Mesendoderm (in vitro differentiated cells): ENCODE measurements at regions not wholly inside any gene's neighbourhood (a gene's known extent, or its start where the extent isn't known, plus 50 kb on each side); places are given as distances from the start of the nearest gene placed in this dataset.

Source experiments
- DNase-seq: peaks from one replicate; pipeline ENCODE4 v3.0.0; 2013
- H2AK5ac ChIP-seq: 2 replicates; pipeline ENCODE4 v1.6.1; 2013; ENCODE audit warnings: low read length, inconsistent platforms
- H2BK120ac ChIP-seq: 2 replicates; pipeline ENCODE4 v1.6.1; 2013; ENCODE audit warnings: low read depth, mild to moderate bottlenecking, low read length, moderate library complexity, mixed read lengths
- H2BK15ac ChIP-seq: replicated peaks from 2 replicates; pipeline ENCODE4 v1.6.1; 2013; ENCODE audit warnings: low read depth, mild to moderate bottlenecking, moderate library complexity
- H2BK5ac ChIP-seq: 2 replicates; pipeline ENCODE4 v1.6.1; 2013; ENCODE audit warnings: low read length, inconsistent platforms
- H3K18ac ChIP-seq: 2 replicates; pipeline ENCODE4 v1.6.1; 2013; ENCODE audit warnings: mild to moderate bottlenecking, low read length, mixed read lengths
- H3K23ac ChIP-seq: one replicate; pipeline ENCODE4 v1.6.1; 2013; ENCODE audit warnings: low read length
- H3K27ac ChIP-seq: 2 replicates; pipeline ENCODE4 v1.5.1; 2013; ENCODE audit warnings: low read depth, mild to moderate bottlenecking, inconsistent platforms, low read length, moderate library complexity
- H3K27me3 ChIP-seq: 2 replicates; pipeline ENCODE4 v1.6.1; 2013; ENCODE audit warnings: low read length, control low read depth, mild to moderate bottlenecking, inconsistent platforms; ENCODE audit not compliant: insufficient read depth, poor library complexity
- H3K36me3 ChIP-seq: 2 replicates; pipeline ENCODE4 v1.6.1; 2013; ENCODE audit warnings: low read length, inconsistent platforms; ENCODE audit not compliant: control insufficient read depth, insufficient read depth
- H3K4ac ChIP-seq: one replicate; pipeline ENCODE4 v1.6.1; 2013; ENCODE audit warnings: low read depth, mild to moderate bottlenecking, low read length, moderate library complexity
- H3K4me1 ChIP-seq: 2 replicates; pipeline ENCODE4 v1.6.1; 2013; ENCODE audit warnings: low read depth, low read length, inconsistent platforms; ENCODE audit not compliant: control insufficient read depth
- H3K4me2 ChIP-seq: 2 replicates; pipeline ENCODE4 v1.6.1; 2013; ENCODE audit warnings: low read length
- H3K4me3 ChIP-seq: 2 replicates; pipeline ENCODE4 v1.5.1; 2013; ENCODE audit warnings: mild to moderate bottlenecking, low read length
- H3K56ac ChIP-seq: one replicate; pipeline ENCODE4 v1.6.1; 2013; ENCODE audit warnings: low read length
- H3K79me1 ChIP-seq: 2 replicates; pipeline ENCODE4 v1.6.1; 2013; ENCODE audit warnings: low read length, inconsistent platforms
- H3K79me2 ChIP-seq: 2 replicates; pipeline ENCODE4 v1.6.1; 2013; ENCODE audit warnings: mild to moderate bottlenecking, low read length; ENCODE audit not compliant: control insufficient read depth, insufficient read depth
- H3K9ac ChIP-seq: 2 replicates; pipeline ENCODE4 v1.6.1; 2013; ENCODE audit warnings: low read length, inconsistent platforms
- H4K5ac ChIP-seq: one replicate; pipeline ENCODE4 v1.6.1; 2013; ENCODE audit warnings: low read length
- H4K8ac ChIP-seq: one replicate; pipeline ENCODE4 v1.6.1; 2013; ENCODE audit warnings: low read depth, mild to moderate bottlenecking, control low read depth, low read length, moderate library complexity
- WGBS: extraction: QIAGEN DNeasy Blood & Tissue Kit; methylation state at CpG from one replicate; pipeline ENCODE4 v1.1.7; 2013; ENCODE audit warnings: low lambda C conversion rate, missing lambda C conversion rate; ENCODE audit not compliant: insufficient coverage; ENCODE audit errors: extremely low coverage; 5-methylcytosine and 5-hydroxymethylcytosine counted together

GRCh38 chr2:172375251-172375650 is 52.1 kb upstream of the ITGA6 start:
- WGBS: no CpG with 5 or more reads among the region's 2 CpGs
- no peak overlapping the region for H4K8ac ChIP-seq
- H3K4me3 ChIP-seq: no peak overlapping the region
- H2AK5ac ChIP-seq: no peak overlapping the region
- H3K56ac ChIP-seq: no peak overlapping the region
- no peak overlapping the region for H3K27ac ChIP-seq
- H3K23ac ChIP-seq: no peak overlapping the region
- H3K4me2 ChIP-seq: no peak overlapping the region
- H3K79me2 ChIP-seq: no peaks in the 10 kb centered on the region
- no peak for DNase-seq
- H3K79me1 ChIP-seq: no peaks in the 10 kb centered on the region
- no peaks in the 10 kb centered on the region for H3K27me3 ChIP-seq
- no peak overlapping the region for H3K18ac ChIP-seq
- no peak overlapping the region for H2BK120ac ChIP-seq
- H4K5ac ChIP-seq: no peak overlapping the region
- H2BK15ac ChIP-seq: no peak overlapping the region
- H3K4ac ChIP-seq: no peak overlapping the region
- no peak overlapping the region for H2BK5ac ChIP-seq
- H3K36me3 ChIP-seq: no peaks in the 10 kb centered on the region
- peaks cover 3% of the 10 kb centered on the region for H3K4me1 ChIP-seq
- no peak overlapping the region for H3K9ac ChIP-seq

GRCh38 chr2:172376016-172376415 is 51.4 kb upstream of the ITGA6 start:
- DNase-seq: no peak
- H4K5ac ChIP-seq: no peak overlapping the region
- no peak overlapping the region for H3K27ac ChIP-seq
- H2AK5ac ChIP-seq: no peak overlapping the region
- H2BK5ac ChIP-seq: no peak overlapping the region
- H3K79me1 ChIP-seq: no peaks in the 10 kb centered on the region
- H3K36me3 ChIP-seq: no peaks in the 10 kb centered on the region
- no peak overlapping the region for H2BK15ac ChIP-seq
- H4K8ac ChIP-seq: no peak overlapping the region
- no peaks in the 10 kb centered on the region for H3K27me3 ChIP-seq
- no peaks in the 10 kb centered on the region for H3K79me2 ChIP-seq
- WGBS: no CpG with 5 or more reads among the region's 5 CpGs
- no peak overlapping the region for H3K56ac ChIP-seq
- no peak overlapping the region for H3K9ac ChIP-seq
- H3K4me2 ChIP-seq: no peak overlapping the region
- H3K23ac ChIP-seq: no peak overlapping the region
- no peak overlapping the region for H2BK120ac ChIP-seq
- peaks cover 8% of the 10 kb centered on the region for H3K4me1 ChIP-seq
- no peak overlapping the region for H3K4ac ChIP-seq
- H3K4me3 ChIP-seq: no peak overlapping the region
- H3K18ac ChIP-seq: no peak overlapping the region

- peaks cover 14% of the 10 kb centered on the region for H3K4me1 ChIP-seq
Measured at GRCh38 chr2:172376505-172377125, 50.8 kb upstream of the ITGA6 start.

GRCh38 chr2:172377408-172377807 is 50.0 kb upstream of the ITGA6 start:
- Histone ChIP-seq H3K79me1 (no peaks in the 10 kb centered on the region), H3K27me3 (no peaks in the 10 kb centered on the region), H3K4me1 (peaks cover 15% of the 10 kb centered on the region), H3K18ac (no peak overlapping the region), H4K8ac (no peak overlapping the region), H3K56ac (no peak overlapping the region), H3K23ac (no peak overlapping the region), H3K79me2 (no peaks in the 10 kb centered on the region), H3K4me2 (no peak overlapping the region), H3K36me3 (no peaks in the 10 kb centered on the region), H3K27ac (no peak overlapping the region), H3K4ac (no peak overlapping the region), H2BK5ac (no peak overlapping the region), H3K9ac (no peak overlapping the region), H2BK15ac (no peak overlapping the region), H2AK5ac (no peak overlapping the region), H4K5ac (no peak overlapping the region), H2BK120ac (no peak overlapping the region), H3K4me3 (no peak overlapping the region)
- no CpG with 5 or more reads among the region's 3 CpGs for WGBS
- no peak for DNase-seq

More at GRCh38 chr2:172376505-172377125, 50.8 kb upstream of the ITGA6 start:
- no peak for DNase-seq
- H4K5ac ChIP-seq: no peak overlapping the region
- no peak overlapping the region for H3K23ac ChIP-seq
- no peak overlapping the region for H3K27ac ChIP-seq
- no peak overlapping the region for H4K8ac ChIP-seq
- H3K4me3 ChIP-seq: no peak overlapping the region
- no peak overlapping the region for H3K9ac ChIP-seq
- H3K79me1 ChIP-seq: no peaks in the 10 kb centered on the region
- H2BK15ac ChIP-seq: no peak overlapping the region
- H3K4ac ChIP-seq: no peak overlapping the region
- H3K36me3 ChIP-seq: no peaks in the 10 kb centered on the region
- H3K27me3 ChIP-seq: no peaks in the 10 kb centered on the region
- H2BK5ac ChIP-seq: no peak overlapping the region
- H3K4me2 ChIP-seq: no peak overlapping the region
- no CpG with 5 or more reads among the region's 5 CpGs for WGBS
- H3K56ac ChIP-seq: no peak overlapping the region
- no peak overlapping the region for H3K18ac ChIP-seq
- no peak overlapping the region for H2BK120ac ChIP-seq
- no peaks in the 10 kb centered on the region for H3K79me2 ChIP-seq
- H2AK5ac ChIP-seq: no peak overlapping the region
